HS-27A (cell line): ENCODE measurements at regions not wholly inside any gene's neighbourhood (a gene's known extent, or its start where the extent isn't known, plus 50 kb on each side); places are given as distances from the start of the nearest gene placed in this dataset.
"Not testable (repeated sequence)": the region's sequence is repeated elsewhere in the genome, so short reads cannot be mapped to it uniquely, and the experiment has no call there.

ENCODE experiments used
- DNase-seq: peaks from one replicate; pipeline ENCODE4 v3.0.0-alpha.2; 2012; ENCODE audit warnings: low read depth, missing footprints

DNA sequence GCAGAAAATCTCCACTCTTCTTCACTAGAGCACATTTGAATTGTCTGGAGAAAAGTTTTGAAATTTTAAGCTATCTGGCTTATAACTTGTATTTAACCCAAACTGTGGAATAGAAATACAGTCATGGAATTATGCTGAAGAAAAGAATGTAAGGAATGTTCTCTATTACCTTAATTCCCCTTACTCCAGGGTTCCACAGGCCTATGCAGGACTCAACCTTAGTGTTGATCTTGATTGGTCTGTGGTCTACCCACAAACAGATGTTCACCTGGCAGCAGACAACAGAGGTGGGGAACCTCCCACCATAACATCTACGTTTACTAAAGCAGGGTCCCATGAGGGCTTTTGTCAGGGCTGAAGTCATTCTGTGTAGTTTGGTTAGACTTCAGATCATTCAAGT, 189.3 kb upstream of the GPRIN3 start:
- no peak for DNase-seq

DNA sequence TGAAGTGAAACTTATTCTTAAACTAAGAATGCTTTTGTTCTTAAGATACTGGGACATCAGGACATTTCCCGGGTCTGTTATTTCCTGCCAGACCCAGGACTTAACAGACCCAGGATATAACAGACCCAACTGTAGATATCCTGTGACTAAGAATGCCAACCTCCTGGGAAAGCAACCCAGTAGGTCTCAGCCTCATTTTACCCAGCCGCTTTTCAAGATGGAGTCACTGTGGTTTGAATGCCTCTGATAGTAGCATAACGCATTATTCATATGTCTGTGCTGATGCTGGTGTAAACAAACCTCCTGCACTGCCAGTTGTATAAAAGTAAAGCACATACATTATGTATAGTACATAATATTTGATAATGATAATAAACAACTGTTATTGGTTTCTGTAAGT, 185.8 kb upstream of the GPRIN3 start:
- DNase-seq: no peak

DNA sequence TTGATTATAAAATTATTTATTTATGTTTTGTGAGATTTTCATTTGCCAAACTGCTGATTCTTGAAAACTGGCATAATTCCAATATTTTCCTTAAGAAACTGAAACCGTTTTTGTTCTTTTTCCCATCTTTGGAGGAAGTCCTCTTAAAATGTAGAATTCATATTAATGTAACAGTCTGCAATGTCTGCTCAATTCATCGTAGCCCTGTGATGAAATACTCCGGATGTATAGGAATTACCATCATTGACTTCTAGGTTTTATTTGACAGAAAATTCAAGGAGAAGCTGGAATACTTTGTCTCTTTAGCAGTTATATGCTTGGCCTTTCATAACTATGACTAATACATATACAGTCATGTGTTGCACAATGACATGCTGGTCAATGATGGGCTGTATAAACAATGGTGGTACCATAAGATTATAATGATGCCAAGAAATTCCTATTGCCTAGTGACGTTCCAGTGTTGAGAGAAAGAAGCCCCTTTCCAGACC, 185.0 kb upstream of the GPRIN3 start:
- peak; percentile 23 for DNase-seq

DNA sequence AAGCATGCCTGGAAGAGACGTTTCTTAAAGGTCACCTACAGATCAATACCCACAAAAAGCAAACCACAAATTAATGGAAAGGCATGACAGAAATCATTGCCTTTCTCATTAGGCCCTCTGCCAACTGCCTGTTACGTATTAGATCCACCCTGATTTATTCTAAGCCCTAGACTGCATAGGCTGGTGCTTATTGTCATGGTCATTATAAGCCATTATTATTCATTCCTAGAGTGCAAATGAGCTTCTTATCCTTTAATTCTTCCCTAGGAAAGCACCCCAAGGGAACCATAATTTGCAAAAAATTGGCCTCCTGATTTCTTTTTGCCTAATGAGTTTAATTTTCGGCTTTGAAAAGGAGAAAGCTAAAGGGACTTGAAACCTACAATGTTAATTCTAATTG, 184.2 kb upstream of the GPRIN3 start:
- DNase-seq: no peak

DNA sequence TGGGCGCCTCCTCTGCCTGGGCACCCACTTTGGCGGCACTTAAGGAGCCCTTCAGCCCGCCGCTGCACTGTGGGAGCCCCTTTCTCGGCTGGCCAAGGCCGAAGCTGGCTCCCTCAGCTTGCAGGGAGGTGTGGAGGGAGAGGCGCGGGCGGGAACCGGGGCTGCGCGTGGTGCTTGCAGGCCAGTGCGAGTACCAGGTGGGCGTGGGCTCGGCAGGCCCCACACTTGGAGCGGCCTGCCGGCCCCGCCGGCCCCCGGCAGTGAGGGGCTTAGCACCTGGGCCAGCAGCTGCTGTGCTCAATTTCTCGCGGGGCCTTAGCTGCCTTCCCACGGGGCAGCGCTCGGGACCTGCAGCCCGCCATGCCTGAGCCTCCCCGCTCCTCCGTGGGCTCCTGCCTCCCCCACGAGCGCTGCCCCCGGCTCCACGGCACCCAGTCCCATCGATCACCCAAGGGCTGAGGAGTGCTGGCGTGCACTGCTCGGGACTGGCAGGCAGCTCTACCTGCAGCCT, 182.4 kb upstream of the GPRIN3 start:
- not testable (repeated sequence) for DNase-seq

DNA sequence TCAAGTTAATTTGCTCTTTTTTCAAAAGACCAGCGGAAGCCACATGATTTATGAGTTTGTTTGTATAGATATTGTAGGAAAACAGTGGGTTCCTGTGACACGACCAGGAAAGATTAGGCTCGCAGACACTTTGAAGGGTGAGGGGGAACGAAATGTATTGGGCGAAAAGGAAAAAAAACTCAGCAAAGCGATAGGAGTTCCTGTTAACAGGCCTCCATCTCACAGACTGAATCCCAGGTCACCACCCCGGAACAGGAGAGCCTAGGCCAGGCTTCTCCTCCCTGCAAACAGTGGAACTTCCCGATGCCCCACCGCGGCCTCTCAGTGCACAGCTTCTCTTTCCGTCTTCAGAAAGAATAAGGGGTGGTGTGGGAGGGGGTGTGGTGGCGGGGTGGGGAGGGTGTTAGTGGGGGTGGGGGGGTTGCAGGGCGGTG, 181.8 kb upstream of the GPRIN3 start:
- no peak for DNase-seq

DNA sequence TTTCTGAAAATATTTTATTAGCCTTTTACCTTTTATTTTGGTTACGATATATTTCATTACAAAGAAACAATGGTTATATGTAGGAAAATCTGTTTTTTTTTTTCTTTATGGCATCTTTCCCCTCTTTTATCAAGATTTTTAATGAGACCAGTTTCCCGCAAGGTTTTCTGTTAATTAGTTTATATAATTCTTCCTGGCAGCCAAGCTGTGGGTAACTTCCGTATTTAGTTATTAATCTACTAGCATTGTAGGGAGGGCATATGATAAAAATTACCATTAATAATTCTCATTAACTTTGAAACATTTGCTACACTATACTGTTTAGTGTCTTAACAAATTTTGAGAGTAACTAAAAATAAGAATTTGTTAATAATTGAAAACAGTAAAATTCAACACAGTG, 181.1 kb upstream of the GPRIN3 start:
- no peak for DNase-seq

DNA sequence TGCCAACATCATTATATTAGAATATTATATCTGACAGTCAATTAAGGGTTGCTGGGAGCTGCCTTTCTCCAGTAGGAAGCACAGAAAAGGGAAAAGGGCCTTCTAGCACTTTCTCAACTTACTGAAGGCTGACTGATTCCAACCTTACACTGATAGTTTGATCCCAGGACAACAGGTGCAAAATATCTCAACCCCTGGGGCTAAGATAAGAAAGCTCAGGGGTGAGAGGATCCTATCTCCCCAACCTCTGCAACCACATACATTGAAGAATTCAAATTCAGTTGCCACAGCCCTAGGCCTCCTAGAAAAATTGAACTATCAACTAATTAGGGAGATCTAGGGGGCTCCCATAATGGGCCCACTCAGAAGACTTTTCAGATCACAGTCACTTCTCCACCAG, 179.1 kb upstream of the GPRIN3 start:
- no peak for DNase-seq

DNA sequence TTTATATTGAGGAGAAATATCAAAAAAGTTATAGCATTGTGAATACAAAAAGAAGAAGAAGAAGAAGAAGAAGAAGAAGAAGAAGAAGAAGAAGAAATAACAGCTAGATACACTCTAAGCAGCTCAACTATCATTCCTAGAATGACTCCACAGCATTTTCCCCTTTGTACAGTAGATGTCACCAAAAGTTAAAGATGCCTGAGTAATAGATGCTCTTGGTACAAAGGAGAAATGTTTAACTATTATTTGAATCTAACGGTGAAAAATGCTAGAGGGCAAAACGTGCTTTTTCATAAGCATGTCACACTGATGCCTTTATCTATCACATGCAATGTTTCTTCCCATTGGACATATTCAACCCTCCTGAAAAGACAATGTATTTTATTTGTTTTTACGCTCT, 178.4 kb upstream of the GPRIN3 start:
- no peak for DNase-seq

DNA sequence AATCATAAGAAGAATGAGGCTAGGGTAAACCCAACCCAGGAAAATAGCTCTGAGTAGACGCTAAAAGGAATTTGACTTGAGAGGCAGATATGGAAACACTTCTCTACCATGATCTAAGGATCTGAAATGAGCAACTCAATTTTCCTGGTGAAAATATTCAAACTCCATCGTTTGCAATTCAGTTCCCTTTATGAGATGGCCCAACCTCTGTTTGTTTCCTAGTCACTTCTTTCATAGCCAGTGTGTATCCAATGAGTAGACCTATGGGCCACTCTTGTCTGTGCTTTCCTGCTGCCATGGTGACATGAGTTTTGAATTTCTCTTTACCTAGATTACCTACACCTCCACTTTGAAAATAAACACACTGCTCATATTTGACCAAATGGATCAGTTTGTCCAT, 176.2 kb upstream of the GPRIN3 start:
- DNase-seq: no peak

DNA sequence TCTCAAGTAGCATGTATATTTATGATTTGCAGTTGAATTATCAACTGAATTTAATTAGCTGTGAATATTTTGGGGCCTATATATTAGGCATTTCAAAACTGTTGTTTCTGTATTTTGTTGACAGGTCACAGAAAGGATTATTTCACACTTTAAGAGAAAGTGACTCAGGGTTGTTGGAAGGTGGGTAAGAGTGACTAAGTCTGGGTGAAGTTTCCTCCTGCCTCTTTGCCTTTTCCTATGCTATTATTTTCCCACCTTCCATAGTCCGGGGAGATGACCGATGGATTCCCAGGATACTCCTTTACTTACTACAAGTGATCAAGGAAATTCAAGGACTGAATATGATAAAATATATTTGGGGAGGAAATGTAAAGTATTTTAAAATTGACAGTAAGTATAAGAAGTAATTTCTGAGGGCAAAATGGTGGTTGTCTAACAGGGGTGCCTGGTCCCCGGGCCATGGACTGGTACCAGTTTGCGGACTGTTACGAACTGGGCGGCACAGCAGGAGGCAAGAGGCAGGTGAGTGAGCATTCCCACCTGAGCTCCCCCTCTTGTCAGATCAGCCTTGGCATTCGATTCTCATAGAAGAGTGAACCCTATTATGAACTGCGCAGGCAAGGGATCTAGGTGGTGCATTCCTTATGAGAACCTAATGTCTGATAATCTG, 175.5 kb upstream of the GPRIN3 start:
- DNase-seq: no peak

DNA sequence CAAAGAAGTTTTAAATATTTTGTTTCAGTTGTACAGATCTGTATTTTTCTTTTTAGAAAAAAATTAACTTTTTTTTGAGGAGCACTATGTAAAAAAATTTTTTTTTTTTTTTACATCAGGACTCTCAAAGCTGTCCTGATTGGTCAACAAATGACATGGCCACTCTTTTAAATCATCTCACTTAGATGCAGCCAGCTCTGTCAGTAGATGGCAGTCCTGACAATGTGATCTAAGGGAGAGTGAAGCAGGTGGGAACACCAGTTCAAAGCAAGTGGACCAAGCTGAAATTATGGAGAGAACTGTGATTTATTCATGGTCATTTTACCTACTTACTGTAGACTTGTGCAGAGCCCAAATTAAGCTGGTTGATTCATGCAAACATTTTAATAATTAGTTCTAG, 174.7 kb upstream of the GPRIN3 start:
- DNase-seq: no peak

DNA sequence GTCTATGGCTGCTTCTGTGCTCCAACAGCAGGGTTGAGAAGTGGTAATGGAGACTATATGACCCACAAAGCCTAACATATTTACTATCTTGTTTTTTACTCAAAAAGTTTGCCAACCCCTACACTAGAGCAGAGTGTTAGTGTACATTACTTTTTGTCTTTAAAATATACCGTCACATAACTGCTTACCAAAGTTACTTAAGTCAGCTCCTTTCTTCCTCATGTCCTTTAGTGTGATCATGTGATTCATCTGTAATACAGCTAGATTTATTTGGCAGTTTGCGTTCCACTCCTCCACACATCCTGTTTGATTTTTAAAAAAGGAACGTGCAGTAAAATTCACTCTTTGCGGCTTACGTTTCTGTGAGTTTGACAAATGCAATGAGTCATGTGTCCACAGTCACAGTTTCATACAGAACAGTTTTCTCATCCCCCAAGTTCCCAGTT, 162.4 kb upstream of the GPRIN3 start:
- DNase-seq: peak; percentile 64

DNA sequence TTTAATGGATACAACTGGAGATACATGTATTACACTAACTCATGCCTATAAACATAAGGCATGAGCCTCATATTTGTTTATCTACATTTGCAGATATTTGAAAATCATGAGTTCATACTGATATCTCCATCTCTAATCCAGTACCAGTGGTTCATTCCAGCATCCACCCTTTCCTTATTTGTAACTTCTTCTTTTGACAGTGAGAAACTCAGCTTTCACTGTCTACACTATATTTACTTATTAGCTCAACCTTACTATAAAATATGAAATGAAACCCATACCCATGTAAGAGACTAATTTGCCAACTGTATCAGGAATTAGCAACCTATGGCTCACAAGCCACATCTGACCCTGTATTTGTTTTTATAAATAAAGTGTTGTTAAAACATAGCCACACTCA, 161.9 kb upstream of the GPRIN3 start:
- DNase-seq: no peak

DNA sequence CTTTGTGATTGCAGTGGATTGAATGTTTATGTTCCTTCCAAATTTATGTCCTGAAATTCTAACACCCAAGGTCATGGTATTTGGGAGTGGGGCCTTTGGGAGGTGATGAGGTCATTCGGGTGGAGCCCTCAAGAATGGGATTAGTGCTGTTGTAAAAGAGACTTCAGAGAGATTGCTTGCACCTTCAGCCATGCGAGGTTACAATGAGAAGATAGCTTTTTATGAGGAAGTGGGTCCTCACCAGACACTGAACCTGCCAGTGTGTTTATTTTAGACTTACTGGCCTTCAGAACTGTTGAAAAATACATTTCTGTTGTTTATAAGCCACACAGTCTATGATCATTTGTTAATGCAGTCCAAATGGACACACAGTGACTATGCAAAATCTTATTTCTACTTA, 161.0 kb upstream of the GPRIN3 start:
- no peak for DNase-seq

DNA sequence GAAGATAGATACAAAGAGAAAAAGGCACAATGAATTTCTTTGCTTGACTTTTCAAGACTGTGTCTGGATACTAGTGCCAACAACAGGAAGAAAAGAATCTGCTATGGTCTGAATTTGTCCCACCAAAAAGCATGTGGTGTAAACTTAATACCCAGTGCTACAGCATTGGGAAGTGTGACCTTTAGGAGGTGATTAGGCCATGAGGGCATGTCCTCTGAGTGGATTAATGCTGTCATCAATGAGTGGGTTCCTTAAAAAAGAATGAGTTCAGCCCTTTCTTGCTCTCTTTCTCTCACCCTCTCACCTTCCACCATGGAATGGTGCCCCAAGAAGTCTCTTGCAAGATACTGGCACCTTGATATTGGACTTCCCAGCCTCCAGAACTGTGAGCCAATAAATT, 155.7 kb upstream of the GPRIN3 start:
- no peak for DNase-seq

DNA sequence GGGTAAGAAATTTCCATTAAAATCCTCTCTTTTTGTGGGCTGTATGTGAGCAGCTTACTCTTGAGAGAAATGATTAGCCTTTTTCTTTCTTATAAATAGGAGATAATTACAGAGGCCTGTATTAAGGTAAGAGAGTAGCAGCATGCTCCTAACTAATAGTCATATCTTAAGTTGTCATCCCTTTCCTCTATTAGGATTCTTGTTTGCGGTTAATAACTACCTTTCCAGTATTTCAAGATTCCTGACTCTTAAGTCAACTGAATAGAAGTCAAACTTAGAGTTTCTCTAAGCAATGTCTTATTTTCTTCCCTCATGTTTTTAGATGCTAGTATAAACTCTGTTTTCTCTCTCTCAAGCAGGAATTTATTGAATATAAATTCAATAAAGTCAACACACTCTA, 139.9 kb upstream of the GPRIN3 start:
- no peak for DNase-seq

DNA sequence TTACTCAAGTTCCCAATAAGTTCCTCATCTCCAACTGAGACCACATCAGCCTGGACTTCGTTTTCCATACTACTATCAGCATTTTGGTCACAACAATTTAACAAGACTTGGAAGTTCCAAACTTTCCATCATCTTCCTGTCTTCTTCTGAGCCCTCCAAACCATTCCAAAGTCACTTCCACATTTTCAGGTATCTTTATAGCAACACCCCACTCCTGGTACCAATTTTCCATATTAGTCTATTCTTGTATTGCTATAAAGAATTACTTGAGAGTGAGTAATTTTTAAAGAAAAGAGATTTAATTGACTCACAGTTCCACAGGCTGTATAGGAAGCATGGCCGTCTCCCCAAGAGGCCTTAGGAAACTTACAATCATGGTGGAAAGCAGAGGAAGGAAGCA, 138.6 kb upstream of the GPRIN3 start:
- DNase-seq: no peak

DNA sequence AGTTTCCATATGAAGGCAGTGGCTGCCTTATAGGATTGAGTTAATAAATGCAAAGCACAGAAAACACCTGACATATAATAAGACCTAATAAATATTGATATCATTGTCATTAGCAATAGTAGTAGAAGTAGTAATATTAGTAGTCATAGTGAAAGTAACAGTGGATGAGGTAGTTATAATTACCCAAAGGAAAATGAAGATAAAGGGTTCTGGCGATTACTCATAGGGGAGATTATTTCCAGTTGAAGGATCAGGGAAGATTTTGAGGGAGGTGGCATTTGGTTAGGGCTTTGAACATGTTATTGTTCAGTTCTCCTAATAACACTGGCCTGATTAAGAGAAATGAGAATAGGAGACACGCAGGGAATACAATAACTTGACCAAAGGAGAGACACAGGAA, 131.9 kb upstream of the GPRIN3 start:
- DNase-seq: no peak

DNA sequence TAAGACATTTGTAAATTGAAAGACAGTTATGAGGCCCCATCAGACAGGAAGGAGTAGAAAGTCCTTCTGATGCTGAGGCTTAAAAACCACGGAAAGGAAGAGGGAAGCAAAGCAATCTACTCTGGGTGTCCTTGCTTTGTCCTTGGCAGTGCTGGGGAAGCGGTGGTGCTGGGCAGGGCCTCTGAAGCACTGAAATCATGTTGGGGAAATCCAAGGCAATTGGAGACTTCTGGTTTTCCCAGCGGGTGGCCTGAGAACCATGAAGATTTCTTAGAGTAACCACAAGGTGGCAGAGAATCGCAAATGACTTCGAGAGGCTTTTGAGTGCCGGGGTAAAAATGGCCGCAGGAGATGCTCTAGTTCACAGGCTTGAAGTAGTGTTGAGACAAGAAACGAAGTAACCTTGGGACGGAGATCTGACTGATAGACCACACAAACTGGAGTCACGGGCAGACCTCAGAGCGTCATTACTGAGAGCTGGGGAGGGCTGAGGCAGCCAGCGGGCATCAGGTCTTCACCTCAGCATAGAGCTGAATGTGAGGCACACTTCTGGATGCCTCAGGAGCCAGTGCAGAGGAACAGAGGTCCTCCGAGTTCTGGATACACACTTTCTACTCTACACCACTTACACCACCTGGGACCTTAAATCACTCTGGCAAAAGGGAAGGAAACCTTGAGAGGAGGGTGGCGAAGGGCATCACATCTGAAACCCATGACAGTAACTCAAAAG, 130.7 kb upstream of the GPRIN3 start:
- DNase-seq: peak; percentile 11

DNA sequence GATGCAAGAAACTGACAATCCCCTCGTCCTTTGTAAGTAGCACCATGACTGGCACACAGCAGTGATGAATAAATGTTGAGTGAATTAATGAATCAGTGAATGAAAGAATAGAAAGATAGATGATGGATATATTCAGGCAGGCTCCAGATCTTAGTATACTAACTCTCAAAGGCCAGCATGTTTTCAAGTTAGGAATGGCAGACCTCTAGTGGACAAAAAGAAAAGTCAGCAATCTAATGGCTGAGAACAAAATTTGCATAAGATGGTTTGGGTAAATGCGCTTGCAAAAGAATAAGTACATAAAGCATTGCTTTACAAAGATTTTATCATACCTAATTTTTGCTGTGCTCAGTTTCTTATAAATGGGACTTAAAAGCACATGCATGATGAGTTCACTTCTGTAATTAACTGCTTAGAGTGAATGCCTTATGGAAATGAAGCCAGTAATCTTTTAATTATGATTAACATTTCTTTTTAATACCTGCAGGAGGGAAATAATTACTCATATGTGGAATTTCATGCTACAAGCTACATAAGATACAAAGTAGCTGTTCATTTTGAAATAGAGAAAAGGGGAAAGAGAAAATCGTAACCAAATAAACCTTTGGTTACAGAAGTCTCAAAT, 126.9 kb upstream of the GPRIN3 start:
- DNase-seq: peak; percentile 5

DNA sequence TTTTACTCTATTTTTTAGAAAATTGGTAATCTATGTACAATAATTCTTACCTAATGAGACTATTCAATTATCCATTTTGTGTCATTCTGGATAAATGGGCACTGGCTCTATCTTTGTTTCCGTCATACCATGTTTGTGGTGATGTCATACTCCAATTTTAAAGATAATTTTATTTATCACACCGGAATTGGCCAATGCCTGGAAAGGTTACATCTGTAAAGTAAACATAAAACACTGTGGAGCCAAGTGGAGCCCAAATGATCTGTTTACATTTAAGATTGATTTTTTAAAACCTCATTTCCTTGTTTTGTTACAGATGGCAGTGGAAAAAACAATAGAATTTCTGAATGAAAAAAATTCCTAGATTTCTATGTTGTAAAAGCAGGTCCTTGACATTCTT, 120.2 kb upstream of the GPRIN3 start:
- DNase-seq: no peak

DNA sequence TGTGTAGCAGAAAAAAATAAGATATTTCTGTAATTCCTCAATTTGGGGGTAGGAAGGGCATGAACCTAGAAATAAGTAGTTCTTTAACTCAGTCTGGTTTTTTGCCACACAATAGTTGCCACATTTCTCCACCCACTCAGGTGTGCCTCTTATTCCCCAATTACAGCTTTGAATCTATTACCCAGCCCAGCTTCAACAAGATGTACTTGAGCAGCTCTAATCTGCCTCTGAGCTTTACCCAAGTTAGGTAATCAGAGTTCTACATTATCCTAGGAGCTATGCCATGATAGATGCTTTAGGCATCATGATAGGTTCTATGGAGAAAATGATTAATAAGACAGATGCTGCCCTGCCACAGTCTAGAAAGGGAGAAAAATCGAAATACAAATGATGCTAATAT, 117.4 kb upstream of the GPRIN3 start:
- DNase-seq: no peak
